ENCODE measurements at regions not wholly inside any gene's neighbourhood (a gene's known extent, or its start where the extent isn't known, plus 50 kb on each side); places are given as distances from the start of the nearest gene placed in this dataset.

GRCh38 chr19:30888937-30889336 lies 460.3 kb downstream of the TSHZ3 start:
- DNase-seq = no peak

GRCh38 chr19:30887042-30887441 lies 462.2 kb downstream of the TSHZ3 start:
- DNase-seq = no peak

- DNase-seq = no peak
These were observed 463.0 kb downstream of the TSHZ3 start for GRCh38 chr19:30886222-30886621.

- no peak for DNase-seq
These were observed 465.0 kb downstream of the TSHZ3 start for GRCh38 chr19:30884146-30884812.

- DNase-seq = no peak
These were observed 466.2 kb downstream of the TSHZ3 start for GRCh38 chr19:30883071-30883470.

- no peak for DNase-seq
These were observed 466.7 kb downstream of the TSHZ3 start for GRCh38 chr19:30882411-30883005.

- no peak for DNase-seq
These were observed 467.3 kb downstream of the TSHZ3 start for GRCh38 chr19:30881930-30882329.

GRCh38 chr19:30881281-30881680 lies 468.0 kb downstream of the TSHZ3 start:
- DNase-seq = no peak

GRCh38 chr19:30880551-30880950 lies 468.7 kb downstream of the TSHZ3 start:
- no peak for DNase-seq

GRCh38 chr19:30880151-30880550 lies 469.1 kb downstream of the TSHZ3 start:
- DNase-seq = no peak

- DNase-seq = no peak
These were observed 469.5 kb downstream of the TSHZ3 start for GRCh38 chr19:30879736-30880135.

- DNase-seq = no peak
These were observed 470.0 kb downstream of the TSHZ3 start for GRCh38 chr19:30879225-30879624.

- no peak for DNase-seq
These were observed 470.7 kb downstream of the TSHZ3 start for GRCh38 chr19:30878495-30878894.

- DNase-seq = no peak
These were observed 471.5 kb downstream of the TSHZ3 start for GRCh38 chr19:30877661-30878113.

- no peak for DNase-seq
These were observed 475.5 kb downstream of the TSHZ3 start for GRCh38 chr19:30873691-30874090.

GRCh38 chr19:30873003-30873402 lies 476.2 kb downstream of the TSHZ3 start:
- DNase-seq = no peak

GRCh38 chr19:30871979-30872378 lies 477.3 kb downstream of the TSHZ3 start:
- no peak for DNase-seq

GRCh38 chr19:30870876-30871275 lies 478.4 kb downstream of the TSHZ3 start:
- DNase-seq = no peak

GRCh38 chr19:30865511-30865910 lies 483.7 kb downstream of the TSHZ3 start:
- no peak for DNase-seq

GRCh38 chr19:30864391-30865215 lies 484.6 kb downstream of the TSHZ3 start:
- DNase-seq = no peak

GRCh38 chr19:30862876-30863275 lies 486.4 kb downstream of the TSHZ3 start:
- no peak for DNase-seq

GRCh38 chr19:30861919-30862318 lies 487.3 kb downstream of the TSHZ3 start:
- DNase-seq = no peak

- no peak for DNase-seq
These were observed 485.8 kb downstream of the ZNF536 start for GRCh38 chr19:30857966-30858490.

GRCh38 chr19:30857388-30857787 lies 485.2 kb downstream of the ZNF536 start:
- no peak for DNase-seq

All from stimulated activated CD4-positive, alpha-beta T cell treated with anti-CD3 and anti-CD28 coated beads, Interleukin-2, amount 100 ng/mL, for 24 hours (primary cell).